ENCODE measurements at regions not wholly inside any gene's neighbourhood (a gene's known extent, or its start where the extent isn't known, plus 50 kb on each side); places are given as distances from the start of the nearest gene placed in this dataset.

DNA sequence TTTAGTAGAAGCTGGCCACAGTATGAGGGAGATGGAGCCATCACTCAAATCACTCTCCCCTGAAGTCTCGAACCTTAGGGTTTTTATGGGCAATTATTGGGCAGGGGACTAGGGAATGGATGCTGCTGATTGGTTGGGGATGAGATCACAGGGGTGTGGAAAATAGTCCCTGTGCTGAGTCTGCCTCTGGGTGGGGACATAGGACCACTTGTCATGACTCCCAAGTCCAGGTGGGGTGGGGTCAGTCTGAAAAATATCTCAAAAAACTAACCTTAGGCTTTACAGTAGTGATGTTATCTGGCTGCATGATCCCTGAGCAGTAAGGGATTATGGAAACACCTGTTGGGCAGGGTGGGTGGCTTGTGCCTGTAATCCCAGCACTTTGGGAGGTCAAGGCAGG lies 98.6 kb downstream of the XRCC2 start:
- Histone ChIP-seq H3K9ac (ENCODE audit: insufficient read depth, low read depth, low read length) (no peak overlapping the region), H3K79me2 (ENCODE audit: insufficient read depth, low read length) (no peaks in the 10 kb centered on the region), H4K20me1 (ENCODE audit: insufficient read depth, low read length) (no peaks in the 10 kb centered on the region), H3K4me1 (ENCODE audit: insufficient read depth, low read length) (no peaks in the 10 kb centered on the region), H3K27ac (ENCODE audit: extremely low read length, insufficient read depth, low read length) (no peak overlapping the region), H2AFZ (ENCODE audit: low read length) (no peak overlapping the region), H3K36me3 (replicated peaks in 1 of 2; ENCODE audit: control insufficient read depth in 1 of 2, insufficient read depth in 2 of 2, low read length in 2 of 2) (no peaks in the 10 kb centered on the region), H3K27me3 (ENCODE audit: control insufficient read depth in 1 of 2, insufficient read depth in 2 of 2, low read length in 2 of 2) (no peaks in the 10 kb centered on the region; a peak in 1 of 5 replicates), H3K4me2 (ENCODE audit: low read depth, low read length) (no peak overlapping the region), H3K4me3 (replicated peaks in 1 of 3; ENCODE audit: insufficient read depth in 1 of 3, low read depth in 2 of 3, low read length in 3 of 3) (no peak overlapping the region), H3K9me3 (ENCODE audit: low read length) (no peaks in the 10 kb centered on the region)
- WGBS (ENCODE audit: low lambda C conversion rate), result 4% methylated on average over 1 of the region's 1 CpG
- DNase-seq (ENCODE audit: low spot score), result no peak
- ATAC-seq, result no peak
- CTCF ChIA-PET (ENCODE audit: low intra/inter-chr PET ratio, low total read pairs), result no interaction called here
- intact Hi-C loops (cut with micrococcal nuclease; ENCODE audit: unreplicated experiment), result no loop called here
- POLR2A ChIA-PET, result no interaction called here
- no peak for FAIRE-seq
- peak; percentile 19 for TF ChIP-seq STAG1 (CRISPR knock-in tag; IDR thresholded peaks at IDR 0.05)
- TF ChIP-seq, protein P1, sequence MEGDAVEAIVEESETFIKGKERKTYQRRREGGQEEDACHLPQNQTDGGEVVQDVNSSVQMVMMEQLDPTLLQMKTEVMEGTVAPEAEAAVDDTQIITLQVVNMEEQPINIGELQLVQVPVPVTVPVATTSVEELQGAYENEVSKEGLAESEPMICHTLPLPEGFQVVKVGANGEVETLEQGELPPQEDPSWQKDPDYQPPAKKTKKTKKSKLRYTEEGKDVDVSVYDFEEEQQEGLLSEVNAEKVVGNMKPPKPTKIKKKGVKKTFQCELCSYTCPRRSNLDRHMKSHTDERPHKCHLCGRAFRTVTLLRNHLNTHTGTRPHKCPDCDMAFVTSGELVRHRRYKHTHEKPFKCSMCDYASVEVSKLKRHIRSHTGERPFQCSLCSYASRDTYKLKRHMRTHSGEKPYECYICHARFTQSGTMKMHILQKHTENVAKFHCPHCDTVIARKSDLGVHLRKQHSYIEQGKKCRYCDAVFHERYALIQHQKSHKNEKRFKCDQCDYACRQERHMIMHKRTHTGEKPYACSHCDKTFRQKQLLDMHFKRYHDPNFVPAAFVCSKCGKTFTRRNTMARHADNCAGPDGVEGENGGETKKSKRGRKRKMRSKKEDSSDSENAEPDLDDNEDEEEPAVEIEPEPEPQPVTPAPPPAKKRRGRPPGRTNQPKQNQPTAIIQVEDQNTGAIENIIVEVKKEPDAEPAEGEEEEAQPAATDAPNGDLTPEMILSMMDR (CRISPR knock-in tag; IDR thresholded peaks at IDR 0.05), result peak; percentile 24; the same call in 1 of the 2 replicates
- no peak for TF ChIP-seq NR2F1 (CRISPR knock-in tag; IDR thresholded peaks at IDR 0.05)
- BruUV-seq (replicated peaks), result no TSS peak
- in situ Hi-C loops (cut with HindIII; ENCODE audit: extremely low pct_ligation_motif_present, low pct_unique_long_range_greater_than_20kb), result no loop called here

DNA sequence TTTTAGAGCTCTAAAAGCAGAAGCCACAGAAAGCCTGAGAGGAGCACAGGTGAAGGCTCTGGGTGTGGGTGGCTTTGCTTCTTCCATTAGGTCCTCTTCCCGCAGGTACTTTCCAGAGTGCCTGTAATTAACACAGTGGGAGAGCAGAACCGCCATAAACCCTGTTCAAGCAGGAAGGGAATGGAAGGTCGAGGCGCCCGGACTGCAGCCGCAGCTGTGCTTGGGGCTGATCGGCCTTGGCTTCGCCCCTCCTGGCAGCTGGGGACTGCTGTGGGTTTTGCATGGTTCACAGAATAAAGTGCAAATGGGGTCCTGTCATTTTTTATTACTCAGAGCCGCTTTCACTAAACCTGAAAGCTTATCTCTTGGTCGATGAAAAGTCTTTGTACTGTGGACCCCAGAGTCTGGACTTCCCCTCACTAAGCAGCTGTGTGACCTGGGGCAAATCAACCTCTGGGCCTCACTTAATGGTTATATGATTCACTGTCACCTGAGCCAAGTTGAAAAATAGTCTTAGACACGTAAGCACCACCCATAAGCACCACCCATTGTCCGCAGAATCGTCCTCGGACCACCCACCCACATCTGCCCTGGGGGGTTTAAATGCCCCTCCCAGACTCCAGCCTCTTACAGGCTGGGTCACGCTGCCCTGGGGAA lies 100.9 kb downstream of the XRCC2 start:
- DNase-seq (ENCODE audit: low spot score), result no peak
- CTCF ChIA-PET (ENCODE audit: low intra/inter-chr PET ratio, low total read pairs), result no interaction called here
- TF ChIP-seq, protein P2, sequence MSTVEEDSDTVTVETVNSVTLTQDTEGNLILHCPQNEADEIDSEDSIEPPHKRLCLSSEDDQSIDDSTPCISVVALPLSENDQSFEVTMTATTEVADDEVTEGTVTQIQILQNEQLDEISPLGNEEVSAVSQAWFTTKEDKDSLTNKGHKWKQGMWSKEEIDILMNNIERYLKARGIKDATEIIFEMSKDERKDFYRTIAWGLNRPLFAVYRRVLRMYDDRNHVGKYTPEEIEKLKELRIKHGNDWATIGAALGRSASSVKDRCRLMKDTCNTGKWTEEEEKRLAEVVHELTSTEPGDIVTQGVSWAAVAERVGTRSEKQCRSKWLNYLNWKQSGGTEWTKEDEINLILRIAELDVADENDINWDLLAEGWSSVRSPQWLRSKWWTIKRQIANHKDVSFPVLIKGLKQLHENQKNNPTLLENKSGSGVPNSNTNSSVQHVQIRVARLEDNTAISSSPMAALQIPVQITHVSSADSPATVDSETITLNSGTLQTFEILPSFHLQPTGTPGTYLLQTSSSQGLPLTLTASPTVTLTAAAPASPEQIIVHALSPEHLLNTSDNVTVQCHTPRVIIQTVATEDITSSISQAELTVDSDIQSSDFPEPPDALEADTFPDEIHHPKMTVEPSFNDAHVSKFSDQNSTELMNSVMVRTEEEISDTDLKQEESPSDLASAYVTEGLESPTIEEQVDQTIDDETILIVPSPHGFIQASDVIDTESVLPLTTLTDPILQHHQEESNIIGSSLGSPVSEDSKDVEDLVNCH (CRISPR knock-in tag; IDR thresholded peaks at IDR 0.05), result no peak
- TF ChIP-seq, protein P3, sequence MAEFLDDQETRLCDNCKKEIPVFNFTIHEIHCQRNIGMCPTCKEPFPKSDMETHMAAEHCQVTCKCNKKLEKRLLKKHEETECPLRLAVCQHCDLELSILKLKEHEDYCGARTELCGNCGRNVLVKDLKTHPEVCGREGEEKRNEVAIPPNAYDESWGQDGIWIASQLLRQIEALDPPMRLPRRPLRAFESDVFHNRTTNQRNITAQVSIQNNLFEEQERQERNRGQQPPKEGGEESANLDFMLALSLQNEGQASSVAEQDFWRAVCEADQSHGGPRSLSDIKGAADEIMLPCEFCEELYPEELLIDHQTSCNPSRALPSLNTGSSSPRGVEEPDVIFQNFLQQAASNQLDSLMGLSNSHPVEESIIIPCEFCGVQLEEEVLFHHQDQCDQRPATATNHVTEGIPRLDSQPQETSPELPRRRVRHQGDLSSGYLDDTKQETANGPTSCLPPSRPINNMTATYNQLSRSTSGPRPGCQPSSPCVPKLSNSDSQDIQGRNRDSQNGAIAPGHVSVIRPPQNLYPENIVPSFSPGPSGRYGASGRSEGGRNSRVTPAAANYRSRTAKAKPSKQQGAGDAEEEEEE (CRISPR knock-in tag; IDR thresholded peaks at IDR 0.05; ENCODE audit: borderline replicate concordance), result no peak
- TF ChIP-seq PLRG1 (conservative IDR thresholded peaks at IDR 0.05) (no peak), ZNF607 (CRISPR knock-in tag; IDR thresholded peaks at IDR 0.05; ENCODE audit: borderline replicate concordance) (no peak), IKZF1 (IDR thresholded peaks at IDR 0.05) (no peak), ZNF709 (CRISPR knock-in tag; IDR thresholded peaks at IDR 0.05) (no peak), SYNCRIP (IDR thresholded peaks at IDR 0.05; ENCODE audit: insufficient read depth, low read depth, low read length) (no peak), KDM4B (CRISPR knock-in tag; IDR thresholded peaks at IDR 0.05) (no peak), SMYD3 (CRISPR knock-in tag; IDR thresholded peaks at IDR 0.05) (no peak), SIX4 (CRISPR knock-in tag; IDR thresholded peaks at IDR 0.05) (no peak), CC2D1A (CRISPR knock-in tag; IDR thresholded peaks at IDR 0.05) (no peak)

More for the DNA sequence above, 100.9 kb downstream of the XRCC2 start:
- intact Hi-C loops (cut with micrococcal nuclease; ENCODE audit: unreplicated experiment), result no loop called here
- peak; percentile 27; the same call in 1 of the 3 replicates for ATAC-seq
- H3K9ac ChIP-seq (ENCODE audit: insufficient read depth, low read depth, low read length), result no peak overlapping the region
- no peaks in the 10 kb centered on the region for H3K36me3 ChIP-seq (replicated peaks in 1 of 2; ENCODE audit: control insufficient read depth in 1 of 2, insufficient read depth in 2 of 2, low read length in 2 of 2)
- H3K79me2 ChIP-seq (ENCODE audit: insufficient read depth, low read length), result no peaks in the 10 kb centered on the region
- H3K4me1 ChIP-seq (ENCODE audit: insufficient read depth, low read length), result no peaks in the 10 kb centered on the region
- no peaks in the 10 kb centered on the region for H3K9me3 ChIP-seq (ENCODE audit: low read length)
- no peak for FAIRE-seq
- in situ Hi-C loops (cut with HindIII; ENCODE audit: extremely low pct_ligation_motif_present, low pct_unique_long_range_greater_than_20kb), result no loop called here
- H3K4me2 ChIP-seq (ENCODE audit: low read depth, low read length), result no peak overlapping the region; the same call in 1 of the 2 replicates
- H3K4me3 ChIP-seq (replicated peaks in 1 of 3; ENCODE audit: insufficient read depth in 1 of 3, low read depth in 2 of 3, low read length in 3 of 3), result no peak overlapping the region
- no peaks in the 10 kb centered on the region; a peak in 2 of 5 replicates for H3K27me3 ChIP-seq (ENCODE audit: control insufficient read depth in 1 of 2, insufficient read depth in 2 of 2, low read length in 2 of 2)
- no peak overlapping the region for H2AFZ ChIP-seq (ENCODE audit: low read length)
- no peaks in the 10 kb centered on the region for H4K20me1 ChIP-seq (ENCODE audit: insufficient read depth, low read length)
- no TSS peak for BruUV-seq (replicated peaks)
- POLR2A ChIA-PET, result no interaction called here
- no peak overlapping the region for H3K27ac ChIP-seq (ENCODE audit: extremely low read length, insufficient read depth, low read length)
- 24% methylated on average over 5 of the region's 15 CpGs for WGBS (ENCODE audit: low lambda C conversion rate)
